ENCODE measurements at regions not wholly inside any gene's neighbourhood (a gene's known extent, or its start where the extent isn't known, plus 50 kb on each side); places are given as distances from the start of the nearest gene placed in this dataset.

GRCh38 chr12:127191129-127191528 is 1075.8 kb upstream of the TMEM132C start:
- TF ChIP-seq CTCF (IDR thresholded peaks at IDR 0.05; ENCODE audit: insufficient read depth, low read length, poor library complexity, severe bottlenecking) (no peak), EZH2phosphoT487 (conservative IDR thresholded peaks at IDR 0.05; ENCODE audit: low read length) (no peak)
